ENCODE measurements at regions not wholly inside any gene's neighbourhood (a gene's known extent, or its start where the extent isn't known, plus 50 kb on each side); places are given as distances from the start of the nearest gene placed in this dataset.

DNA sequence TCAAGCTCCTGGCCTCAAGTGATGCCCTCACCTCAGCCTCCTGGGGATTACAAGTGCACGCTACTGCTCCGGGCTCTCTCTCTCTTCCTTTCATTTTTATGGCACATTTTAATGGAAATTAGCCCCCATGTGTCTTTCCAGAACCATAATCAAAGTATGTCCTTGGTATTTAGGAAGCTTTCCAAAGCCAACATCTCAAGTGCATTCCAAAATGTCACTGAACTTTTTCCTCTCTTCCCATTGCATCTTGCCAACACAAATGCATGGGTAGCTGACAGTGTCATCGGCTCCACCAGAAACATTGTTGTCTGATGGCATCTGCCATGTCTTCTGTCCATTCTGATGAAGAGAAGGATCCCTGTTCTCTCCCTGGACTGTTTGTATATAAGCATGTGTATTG, 90.5 kb upstream of the ANXA1 start:
- no peaks in the 10 kb centered on the region for H4K20me1 ChIP-seq (ENCODE audit: insufficient read depth, low read length)
- no peaks in the 10 kb centered on the region for H3K9me1 ChIP-seq (ENCODE audit: insufficient read depth, low read length)
- H2AFZ ChIP-seq (replicated peaks; ENCODE audit: low read length, poor library complexity) = no peak overlapping the region
- H2AK9ac ChIP-seq (replicated peaks; ENCODE audit: low read depth, low read length, poor library complexity) = no peak overlapping the region
- no peak for TF ChIP-seq BHLHE40 (IDR thresholded peaks at IDR 0.05; ENCODE audit: low read depth, low read length)
- no peak for TF ChIP-seq FOS (IDR thresholded peaks at IDR 0.05; ENCODE audit: low read depth, low read length)
- TF ChIP-seq CHD1 (IDR thresholded peaks at IDR 0.05; ENCODE audit: low read depth, low read length) = no peak
- TF ChIP-seq MAFK (IDR thresholded peaks at IDR 0.05; ENCODE audit: low read depth, low read length) = no peak
- TF ChIP-seq, protein P1, sequence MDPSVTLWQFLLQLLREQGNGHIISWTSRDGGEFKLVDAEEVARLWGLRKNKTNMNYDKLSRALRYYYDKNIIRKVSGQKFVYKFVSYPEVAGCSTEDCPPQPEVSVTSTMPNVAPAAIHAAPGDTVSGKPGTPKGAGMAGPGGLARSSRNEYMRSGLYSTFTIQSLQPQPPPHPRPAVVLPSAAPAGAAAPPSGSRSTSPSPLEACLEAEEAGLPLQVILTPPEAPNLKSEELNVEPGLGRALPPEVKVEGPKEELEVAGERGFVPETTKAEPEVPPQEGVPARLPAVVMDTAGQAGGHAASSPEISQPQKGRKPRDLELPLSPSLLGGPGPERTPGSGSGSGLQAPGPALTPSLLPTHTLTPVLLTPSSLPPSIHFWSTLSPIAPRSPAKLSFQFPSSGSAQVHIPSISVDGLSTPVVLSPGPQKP (IDR thresholded peaks at IDR 0.05; ENCODE audit: borderline replicate concordance, low read depth, low read length) = no peak
- no peak for TF ChIP-seq RFX5 (IDR thresholded peaks at IDR 0.05; ENCODE audit: low read depth, low read length)
- TF ChIP-seq SMC3 (IDR thresholded peaks at IDR 0.05; ENCODE audit: low read depth, low read length) = no peak
- no peak for TF ChIP-seq NFE2L2 (IDR thresholded peaks at IDR 0.05; ENCODE audit: low read depth, low read length)
- no peak for TF ChIP-seq CEBPB (IDR thresholded peaks at IDR 0.05; ENCODE audit: low read depth, low read length)
- no peak for TF ChIP-seq POLR2A (IDR thresholded peaks at IDR 0.05; ENCODE audit: low read depth, low read length)
- TF ChIP-seq RCOR1 (IDR thresholded peaks at IDR 0.05; ENCODE audit: insufficient replicate concordance, low read length) = no peak
- TF ChIP-seq, protein P2, sequence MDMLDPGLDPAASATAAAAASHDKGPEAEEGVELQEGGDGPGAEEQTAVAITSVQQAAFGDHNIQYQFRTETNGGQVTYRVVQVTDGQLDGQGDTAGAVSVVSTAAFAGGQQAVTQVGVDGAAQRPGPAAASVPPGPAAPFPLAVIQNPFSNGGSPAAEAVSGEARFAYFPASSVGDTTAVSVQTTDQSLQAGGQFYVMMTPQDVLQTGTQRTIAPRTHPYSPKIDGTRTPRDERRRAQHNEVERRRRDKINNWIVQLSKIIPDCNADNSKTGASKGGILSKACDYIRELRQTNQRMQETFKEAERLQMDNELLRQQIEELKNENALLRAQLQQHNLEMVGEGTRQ (IDR thresholded peaks at IDR 0.05; ENCODE audit: low read depth, low read length) = no peak
- TF ChIP-seq, protein P3, sequence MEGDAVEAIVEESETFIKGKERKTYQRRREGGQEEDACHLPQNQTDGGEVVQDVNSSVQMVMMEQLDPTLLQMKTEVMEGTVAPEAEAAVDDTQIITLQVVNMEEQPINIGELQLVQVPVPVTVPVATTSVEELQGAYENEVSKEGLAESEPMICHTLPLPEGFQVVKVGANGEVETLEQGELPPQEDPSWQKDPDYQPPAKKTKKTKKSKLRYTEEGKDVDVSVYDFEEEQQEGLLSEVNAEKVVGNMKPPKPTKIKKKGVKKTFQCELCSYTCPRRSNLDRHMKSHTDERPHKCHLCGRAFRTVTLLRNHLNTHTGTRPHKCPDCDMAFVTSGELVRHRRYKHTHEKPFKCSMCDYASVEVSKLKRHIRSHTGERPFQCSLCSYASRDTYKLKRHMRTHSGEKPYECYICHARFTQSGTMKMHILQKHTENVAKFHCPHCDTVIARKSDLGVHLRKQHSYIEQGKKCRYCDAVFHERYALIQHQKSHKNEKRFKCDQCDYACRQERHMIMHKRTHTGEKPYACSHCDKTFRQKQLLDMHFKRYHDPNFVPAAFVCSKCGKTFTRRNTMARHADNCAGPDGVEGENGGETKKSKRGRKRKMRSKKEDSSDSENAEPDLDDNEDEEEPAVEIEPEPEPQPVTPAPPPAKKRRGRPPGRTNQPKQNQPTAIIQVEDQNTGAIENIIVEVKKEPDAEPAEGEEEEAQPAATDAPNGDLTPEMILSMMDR (conservative IDR thresholded peaks at IDR 0.05; ENCODE audit: low read depth, low read length) = no peak
- TF ChIP-seq MAZ (IDR thresholded peaks at IDR 0.05; ENCODE audit: borderline replicate concordance, low read depth, low read length) = no peak
- no peak for TF ChIP-seq RAD21 (IDR thresholded peaks at IDR 0.05; ENCODE audit: low read length)
- TF ChIP-seq MXI1 (IDR thresholded peaks at IDR 0.05; ENCODE audit: borderline replicate concordance, low read depth, low read length) = no peak
- no peaks in the 10 kb centered on the region for H3K9me3 ChIP-seq (ENCODE audit: control insufficient read depth, insufficient read depth, low read length)
- in situ Hi-C loops (cut with MboI; ENCODE audit: low sequenced_read_pairs) (no loop called here), dilution Hi-C loops (cut with HindIII; ENCODE audit: low sequenced_read_pairs, unreplicated experiment) (no loop called here), intact Hi-C loops (cut with micrococcal nuclease) (no loop called here)
- no TSS peak for BruUV-seq (replicated peaks)
- no peak overlapping the region for H3K4ac ChIP-seq (ENCODE audit: low read depth, low read length)
- no peak overlapping the region for H2AK5ac ChIP-seq (ENCODE audit: low read depth, low read length)
- no peak overlapping the region for H3K9ac ChIP-seq (ENCODE audit: low read depth, low read length)
- no peak overlapping the region for H4K5ac ChIP-seq (ENCODE audit: low read depth, low read length)
- no peak overlapping the region for H3K56ac ChIP-seq (ENCODE audit: extremely low read depth, insufficient read depth, low read length)
- POLR2A ChIA-PET (ENCODE audit: unreplicated experiment) = no interaction called here
- no peak overlapping the region for H3K4me3 ChIP-seq (ENCODE audit: insufficient read depth, low read depth, low read length)
- H2BK20ac ChIP-seq (ENCODE audit: low read depth, low read length) = no peak overlapping the region
- H2BK15ac ChIP-seq (ENCODE audit: low read depth, low read length) = no peak overlapping the region
- H2BK5ac ChIP-seq (ENCODE audit: low read depth, low read length, poor library complexity, severe bottlenecking) = no peak overlapping the region
- no peak overlapping the region for H2BK120ac ChIP-seq (ENCODE audit: low read depth, low read length)
- no peaks in the 10 kb centered on the region for H3K27me3 ChIP-seq (ENCODE audit: control insufficient read depth, insufficient read depth, low read length)
- H3K4me1 ChIP-seq (ENCODE audit: control insufficient read depth, insufficient read depth, low read length) = no peaks in the 10 kb centered on the region
- no peaks in the 10 kb centered on the region for H3K36me3 ChIP-seq (ENCODE audit: control insufficient read depth, insufficient read depth, low read length)
- no peak overlapping the region for H4K8ac ChIP-seq (ENCODE audit: low read depth in 2 of 2, low read length in 2 of 2)
- H3K79me1 ChIP-seq (ENCODE audit: low read depth in 1 of 2, low read length in 2 of 2) = no peaks in the 10 kb centered on the region
- no peak overlapping the region for H3K23ac ChIP-seq (ENCODE audit: low read depth, low read length)
- 100% methylated on average over 2 of the region's 3 CpGs; no CpG with 5 or more reads in 1 of the 2 experiments for WGBS, 2 experiments (ENCODE audit: extremely low coverage in 2 of 2, insufficient read length in 1 of 2)
- ATAC-seq (ENCODE audit: low read depth) (no peak), DNase-seq (no peak)
- H3K27ac ChIP-seq (ENCODE audit: insufficient read depth, low read length) = no peak overlapping the region
- CTCF ChIA-PET = no interaction called here
- no peak overlapping the region for H3K4me2 ChIP-seq (ENCODE audit: low read depth, low read length)
- no peak overlapping the region for H3K18ac ChIP-seq (ENCODE audit: low read depth, low read length)
- H4K91ac ChIP-seq (ENCODE audit: insufficient read depth, low read depth, low read length) = no peak overlapping the region
- H3K14ac ChIP-seq (replicated peaks; ENCODE audit: low read depth, low read length) = no peak overlapping the region

All from IMR-90 (cell line).